Activated CD4-positive, alpha-beta T cell treated with anti-CD3 and anti-CD28 coated beads, Interleukin-2, Interleukin-4, amounts not matched to agents 100 ng/mL and 50 ng/mL, durations not matched to agents 16 hours and 8 hours (primary cell): ENCODE measurements at regions not wholly inside any gene's neighbourhood (a gene's known extent, or its start where the extent isn't known, plus 50 kb on each side); places are given as distances from the start of the nearest gene placed in this dataset.

Source experiments
- DNase-seq: peaks from one replicate; pipeline ENCODE4 v3.0.0-alpha.2; 2020; ENCODE audit warnings: low spot score

DNA sequence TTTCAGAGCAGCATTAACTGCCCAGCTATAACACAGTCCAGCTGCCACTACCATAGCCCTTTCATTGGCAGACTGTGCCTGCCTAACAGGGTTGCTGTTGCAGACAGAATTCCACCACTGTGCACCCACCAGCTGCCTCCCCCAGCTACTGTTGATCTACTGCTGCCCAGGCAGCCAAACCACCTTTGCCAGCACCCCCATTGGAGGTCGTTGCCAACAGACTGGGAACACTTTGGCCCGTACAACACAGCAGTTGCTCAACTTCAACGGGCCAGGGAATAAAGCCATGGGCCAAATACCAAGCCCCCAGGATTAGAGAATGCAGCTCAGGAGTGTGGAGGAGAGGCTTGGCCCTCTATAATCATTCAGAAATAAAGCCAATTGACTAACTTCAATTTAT is 473.6 kb downstream of the CDH11 start:
- no peak for DNase-seq

DNA sequence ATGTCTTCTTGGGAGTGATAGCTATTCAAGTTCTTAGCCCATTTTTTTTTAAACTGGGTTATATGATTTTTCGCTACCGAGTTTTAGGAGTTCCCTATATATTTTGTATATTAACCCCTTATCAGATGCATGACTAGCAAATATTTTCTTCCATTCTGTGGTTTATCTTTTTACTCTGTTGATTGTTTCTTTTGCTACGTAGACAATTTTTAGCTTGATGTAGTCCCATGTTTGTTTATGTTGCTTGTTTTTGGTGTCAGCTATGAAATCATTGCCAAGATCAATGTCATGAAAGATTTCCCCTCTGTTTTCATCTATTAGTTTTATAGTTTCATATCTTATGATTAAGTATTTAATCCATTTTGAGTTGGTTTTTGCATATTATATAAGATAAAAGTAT is 480.5 kb downstream of the CDH11 start:
- no peak for DNase-seq

DNA sequence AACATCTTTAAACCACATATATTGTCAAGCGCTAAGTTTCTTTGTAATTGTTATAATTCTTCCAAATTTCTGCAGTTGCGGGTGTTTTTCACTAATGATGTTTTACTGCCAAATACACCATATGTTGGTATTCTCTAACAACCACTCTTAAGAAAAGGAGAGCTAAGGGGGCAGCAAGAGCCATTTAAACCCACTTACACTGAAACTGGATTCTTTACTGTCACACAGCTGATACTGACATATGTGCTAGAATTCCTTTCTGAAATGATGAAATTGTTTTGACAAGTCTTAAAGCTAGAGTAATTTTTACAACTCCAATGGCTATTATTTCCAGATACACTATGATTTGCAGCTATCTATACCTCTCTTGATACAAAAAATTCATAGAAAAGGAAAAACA is 483.1 kb downstream of the CDH11 start:
- DNase-seq, result no peak

DNA sequence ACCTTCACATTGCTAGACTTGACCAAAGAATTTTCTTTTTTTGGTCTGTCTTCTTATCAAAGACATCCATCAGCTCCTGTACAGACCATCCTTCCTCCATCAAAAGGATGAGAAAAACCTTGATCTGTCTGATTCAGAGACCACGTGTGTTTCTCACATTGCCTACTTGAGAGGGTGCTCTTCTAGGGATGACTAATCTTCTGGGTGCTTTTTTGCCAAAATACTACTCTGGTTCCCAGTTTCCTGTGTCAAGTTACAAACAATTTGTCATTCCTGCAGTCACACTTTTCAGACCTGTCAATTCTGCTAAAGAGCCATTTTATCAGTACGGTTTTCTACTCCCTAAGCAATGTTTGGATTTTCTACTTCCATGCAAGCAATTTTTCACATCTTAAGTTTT is 492.2 kb downstream of the CDH11 start:
- peak; percentile 37 for DNase-seq

DNA sequence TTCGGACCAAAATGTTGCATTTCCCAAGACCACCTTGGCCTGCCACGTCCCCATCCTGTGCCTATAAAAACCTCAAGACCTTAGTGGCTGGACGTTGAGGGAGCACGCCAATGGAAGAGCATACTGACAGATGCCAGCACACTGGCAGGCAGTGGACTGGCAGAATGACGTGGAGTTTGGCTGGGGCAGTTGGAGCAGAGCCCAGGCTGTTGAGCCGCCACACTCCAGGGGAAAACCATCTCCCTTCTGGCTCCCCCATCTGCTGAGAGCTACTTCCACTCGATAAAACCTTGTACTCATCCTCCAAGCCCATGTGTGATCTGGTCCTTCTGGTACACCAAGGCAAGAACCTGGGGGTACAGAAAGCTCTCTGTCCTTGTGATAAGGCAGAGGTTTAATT is 494.1 kb downstream of the CDH11 start:
- DNase-seq, result no peak

DNA sequence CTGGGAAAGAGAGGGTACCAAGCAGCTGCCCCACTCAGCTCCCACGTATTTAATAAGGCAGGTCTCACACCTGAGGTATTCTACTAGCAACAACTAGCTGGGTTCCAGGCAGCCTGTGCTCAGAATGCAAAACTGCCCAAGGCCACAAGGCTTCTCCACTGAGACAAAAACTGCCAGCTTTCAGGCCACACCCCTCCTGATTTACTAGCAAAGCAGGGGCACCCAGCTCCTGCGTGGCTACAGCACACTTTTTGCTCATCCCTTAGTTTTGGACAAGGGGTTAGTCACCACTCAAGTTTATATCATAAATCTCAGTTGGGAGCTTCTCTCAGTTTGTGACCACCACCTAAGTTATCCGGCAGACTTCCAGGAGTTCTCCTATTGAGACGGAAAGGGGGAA is 494.6 kb downstream of the CDH11 start:
- no peak for DNase-seq

DNA sequence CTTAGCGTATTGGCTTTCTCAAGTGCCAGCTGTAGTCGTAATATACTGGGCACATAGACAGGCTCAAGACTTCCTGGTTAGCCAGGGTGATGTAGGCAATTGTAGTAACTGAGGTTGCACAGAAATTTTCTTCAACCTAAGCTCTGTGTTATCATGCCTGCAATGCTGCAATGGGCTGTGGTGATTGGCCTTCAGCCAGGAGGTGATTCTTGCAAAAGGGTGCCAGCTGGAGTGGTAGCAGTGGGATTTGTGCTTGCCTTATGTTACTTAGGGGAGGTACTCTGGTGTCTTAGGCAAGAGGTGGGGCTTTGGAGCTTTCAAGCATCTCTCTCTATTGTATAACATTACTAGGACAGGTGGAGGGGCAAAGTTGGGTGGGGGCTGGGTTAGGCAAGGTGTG is 495.1 kb downstream of the CDH11 start:
- DNase-seq, result no peak

DNA sequence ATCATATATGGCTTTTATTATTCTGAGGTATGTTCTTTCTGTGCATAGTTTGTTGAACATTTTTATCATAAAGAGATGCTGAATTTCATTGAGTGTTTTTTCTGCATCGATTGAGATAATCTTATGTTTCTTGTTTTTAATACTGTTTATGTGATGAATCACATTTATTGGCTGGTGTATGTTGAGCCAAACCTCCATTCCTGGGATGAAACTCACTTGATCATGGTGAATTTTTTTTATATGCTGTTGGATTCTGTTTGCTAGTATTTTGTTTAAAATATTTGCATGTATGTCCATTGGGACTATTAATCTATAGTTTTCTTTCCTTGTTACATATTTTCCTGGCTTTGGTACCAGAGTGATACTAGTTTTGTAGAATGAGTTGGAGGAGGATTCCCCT is 500.2 kb downstream of the CDH11 start:
- DNase-seq, result no peak

DNA sequence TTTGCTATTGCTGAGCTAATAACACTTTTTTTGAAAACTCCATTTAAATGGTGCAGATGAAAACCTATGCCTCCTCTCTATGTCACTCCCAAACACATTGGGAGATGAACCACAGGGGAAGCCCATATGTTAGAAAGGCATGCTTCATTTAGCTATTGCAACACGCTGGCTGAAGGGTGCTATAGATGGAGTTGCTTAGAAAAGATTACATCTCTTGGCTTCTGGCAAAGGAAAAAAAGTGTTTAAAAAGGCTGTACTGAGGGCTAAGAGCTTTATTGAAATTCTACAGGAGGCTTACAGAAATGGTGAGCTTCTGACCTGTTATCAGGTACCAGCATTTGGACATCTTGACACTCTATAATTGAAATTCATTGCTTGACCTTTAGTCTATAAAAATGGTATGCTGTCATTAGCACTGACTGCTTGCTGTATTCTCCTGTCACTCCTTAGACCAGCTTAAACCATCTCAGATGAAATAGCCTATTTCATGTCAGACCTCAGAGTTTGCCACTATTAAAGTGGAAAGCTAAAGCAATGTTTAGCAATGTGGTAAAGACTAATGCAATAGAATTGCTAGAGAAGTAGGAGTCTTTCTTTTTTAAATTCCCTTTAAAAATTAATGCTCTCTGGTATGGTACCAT is 503.9 kb downstream of the CDH11 start:
- no peak for DNase-seq

DNA sequence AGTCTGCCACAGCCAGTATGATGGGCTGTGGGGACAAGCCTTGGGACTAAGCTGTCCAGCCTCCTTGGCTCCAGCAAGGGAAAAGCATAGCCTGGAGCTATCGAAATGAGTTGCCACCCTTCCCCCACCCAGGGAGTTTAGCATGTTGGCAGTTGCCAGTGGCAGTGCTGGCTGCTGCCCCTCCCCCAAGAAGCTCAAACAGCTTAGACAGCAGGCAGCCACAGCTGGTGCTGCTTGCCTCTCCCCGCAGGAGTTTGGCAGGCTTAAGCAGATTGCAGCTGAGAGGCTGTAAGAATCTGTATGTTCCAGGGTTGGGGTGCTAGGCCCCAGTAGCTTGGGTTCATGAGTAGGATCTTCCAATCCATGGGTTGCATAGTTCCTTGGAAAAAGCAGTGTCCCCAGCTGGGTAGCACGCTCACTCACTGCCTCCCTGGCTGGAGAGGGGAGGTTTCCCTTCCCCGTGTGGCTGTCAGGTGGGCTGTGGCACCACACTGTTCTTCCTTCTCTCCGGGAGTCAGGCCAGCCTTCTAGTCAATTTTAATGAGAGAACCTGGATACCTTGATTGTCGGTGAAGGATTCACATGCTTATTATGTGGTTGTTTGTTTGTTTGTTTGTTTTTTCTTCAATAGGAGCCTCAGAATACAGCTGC is 506.1 kb downstream of the CDH11 start:
- DNase-seq, result no peak

DNA sequence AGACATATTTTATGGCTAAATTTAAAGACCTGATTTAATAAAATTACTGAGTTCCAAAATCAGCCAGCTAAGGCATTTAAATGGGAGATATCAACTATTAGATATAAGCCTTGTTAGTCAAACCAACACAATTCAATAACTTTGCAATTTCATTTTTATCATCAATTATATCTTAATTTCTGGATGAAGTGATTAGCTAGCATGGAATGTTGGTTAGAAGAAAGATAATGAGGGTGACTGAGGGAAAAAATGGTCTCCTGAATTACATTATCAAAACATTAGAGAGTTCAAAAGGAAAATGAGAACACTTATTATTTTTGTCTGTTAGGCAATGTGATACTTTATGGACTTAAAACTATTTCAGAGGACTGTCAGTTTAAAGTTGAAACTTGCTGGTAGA is 525.7 kb downstream of the CDH11 start:
- no peak for DNase-seq

DNA sequence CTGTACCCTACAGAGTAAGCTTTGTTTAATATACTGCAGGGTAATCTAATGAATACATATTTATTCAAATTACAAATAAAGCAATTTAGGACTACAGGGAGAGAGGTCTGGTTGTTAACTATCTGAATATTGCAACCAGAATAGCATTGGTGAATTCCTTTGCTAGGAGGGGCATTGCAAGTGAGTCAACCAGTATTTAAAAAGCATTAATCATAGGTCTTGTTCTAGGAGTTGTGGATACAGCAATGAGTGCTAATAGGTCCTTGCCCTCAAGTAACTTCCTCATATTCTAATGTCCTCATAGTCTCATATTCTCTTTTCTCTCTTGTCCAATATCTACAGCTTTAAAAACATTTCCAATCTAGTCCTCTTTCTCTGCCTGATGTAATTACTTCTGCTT is 531.4 kb downstream of the CDH11 start:
- DNase-seq, result no peak

DNA sequence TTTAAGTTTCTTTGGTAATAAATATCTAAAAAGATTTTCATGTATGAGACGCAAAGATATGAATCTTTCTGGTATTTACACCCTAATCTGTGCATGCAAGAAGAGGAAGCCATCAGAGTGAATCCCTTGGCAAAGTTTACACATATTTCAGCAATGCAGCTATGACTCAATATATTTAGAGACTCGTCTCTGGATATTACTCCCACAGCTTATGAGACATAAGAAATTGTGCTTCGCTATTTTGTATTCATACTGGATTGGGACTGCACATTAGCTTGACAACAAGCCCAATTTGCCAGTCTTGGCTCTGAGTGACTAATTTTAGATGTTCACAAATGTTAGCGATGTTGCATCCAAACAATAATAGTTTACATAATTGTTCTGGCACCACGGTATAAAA is 532.0 kb downstream of the CDH11 start:
- DNase-seq, result no peak

DNA sequence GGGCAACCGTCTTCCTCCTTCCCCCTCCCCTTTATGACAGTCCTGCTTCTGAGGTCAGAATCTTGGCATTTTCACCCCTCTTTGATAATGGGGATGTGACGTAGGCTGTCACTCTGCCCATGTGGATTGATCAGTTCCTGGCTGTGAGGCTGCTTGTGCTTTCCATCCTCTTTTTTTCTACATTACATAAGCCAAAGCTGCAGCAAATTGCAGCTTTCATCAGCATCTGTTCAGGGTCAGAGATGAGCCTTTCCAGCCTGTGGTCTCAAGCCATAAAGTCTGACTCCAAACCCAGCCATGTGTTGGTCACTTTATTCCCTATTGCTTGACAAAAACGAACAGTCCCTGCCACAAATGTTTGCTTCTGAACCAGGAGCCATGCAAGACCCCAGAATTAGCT is 535.1 kb downstream of the CDH11 start:
- DNase-seq, result no peak

DNA sequence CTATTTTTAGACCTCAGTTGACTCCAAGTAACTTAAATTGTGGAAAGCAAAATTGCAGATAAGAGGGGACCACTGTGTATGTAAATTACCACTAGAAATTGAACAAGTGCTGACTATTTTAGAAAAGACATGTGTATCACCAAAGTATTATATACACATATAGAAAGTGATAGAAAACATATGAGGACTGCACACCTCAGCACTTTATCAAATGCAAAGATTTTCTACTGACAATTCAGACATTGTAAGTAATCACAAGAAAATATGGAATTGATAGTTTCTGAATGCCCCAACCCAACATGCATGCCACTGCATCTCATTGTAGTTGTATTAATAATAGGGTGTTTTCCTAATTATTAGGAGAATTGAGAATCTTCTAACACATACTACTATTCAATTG is 536.5 kb downstream of the CDH11 start:
- DNase-seq, result no peak

DNA sequence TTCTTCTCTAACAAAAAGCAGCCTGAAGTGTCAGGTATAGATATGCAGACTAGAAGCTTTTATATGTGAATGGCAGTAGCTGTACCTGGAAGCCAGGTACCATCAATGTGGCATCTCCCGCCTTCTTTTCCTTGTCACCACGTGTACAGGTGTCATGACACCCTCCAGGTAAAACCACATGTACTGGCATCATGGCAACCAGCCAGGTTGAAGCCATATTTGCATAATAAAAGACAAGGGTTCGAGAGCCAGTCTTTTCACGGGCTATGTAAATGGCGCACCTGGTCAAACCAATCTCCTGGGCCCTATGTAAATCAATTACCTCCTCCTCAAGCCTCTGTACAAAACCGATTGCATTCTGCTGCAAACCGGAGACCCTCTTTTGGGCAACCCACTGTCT is 541.3 kb downstream of the CDH11 start:
- no peak for DNase-seq

DNA sequence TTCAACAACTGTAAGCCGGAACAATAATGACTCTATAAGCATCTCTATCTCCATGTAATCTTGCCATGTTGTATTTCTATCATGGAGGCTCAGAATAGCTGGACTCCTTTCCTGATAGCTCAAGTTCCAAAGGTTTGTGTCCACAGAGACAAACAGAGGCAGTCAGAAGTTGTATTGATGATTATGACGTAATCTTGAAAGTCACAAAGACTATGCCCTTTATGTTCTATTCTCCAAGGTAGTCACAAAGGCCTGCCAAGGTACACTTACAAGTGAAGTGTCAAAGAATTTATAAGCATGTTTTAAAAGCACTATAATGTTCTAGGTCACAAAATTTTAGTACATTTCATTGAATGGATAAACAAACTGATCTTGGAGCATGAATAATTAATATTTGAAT is 542.2 kb downstream of the CDH11 start:
- no peak for DNase-seq

DNA sequence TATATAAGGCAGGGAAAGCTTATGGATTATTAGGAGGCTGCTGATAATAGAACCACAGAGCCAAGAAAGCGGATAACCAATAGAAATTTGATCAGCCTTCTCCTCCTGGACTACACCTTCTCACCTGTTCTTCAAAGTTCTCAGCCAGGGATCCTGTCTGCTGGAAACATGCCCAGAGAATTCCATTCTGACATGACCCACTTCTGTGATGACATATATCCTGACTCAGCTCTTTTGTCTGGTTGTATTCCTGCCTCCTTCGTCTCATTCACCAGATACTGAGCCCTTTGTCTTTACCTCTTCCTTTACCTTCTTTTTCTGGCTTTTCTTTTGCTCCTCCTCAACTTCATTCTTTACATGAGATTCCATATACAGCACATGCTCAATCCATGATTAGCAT is 576.1 kb downstream of the CDH11 start:
- no peak for DNase-seq

DNA sequence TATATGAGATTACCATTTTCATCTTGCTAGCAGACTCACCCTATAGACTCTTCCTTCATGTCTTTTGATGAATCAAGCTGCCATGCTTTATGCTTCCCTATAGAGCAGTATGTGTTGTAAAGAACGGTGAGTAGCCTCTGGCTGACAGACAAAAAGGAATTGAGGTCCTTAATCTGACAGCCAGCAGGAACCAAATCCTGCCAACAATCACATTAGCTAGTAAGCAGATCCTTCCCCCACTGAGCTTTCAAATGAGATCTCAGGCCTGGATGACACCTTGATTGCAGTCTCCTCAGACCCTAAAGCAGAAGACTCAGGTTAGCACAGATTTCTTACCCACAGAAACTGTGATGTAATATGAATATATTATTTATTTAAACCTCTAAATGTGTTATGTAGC is 577.0 kb downstream of the CDH11 start:
- no peak for DNase-seq

DNA sequence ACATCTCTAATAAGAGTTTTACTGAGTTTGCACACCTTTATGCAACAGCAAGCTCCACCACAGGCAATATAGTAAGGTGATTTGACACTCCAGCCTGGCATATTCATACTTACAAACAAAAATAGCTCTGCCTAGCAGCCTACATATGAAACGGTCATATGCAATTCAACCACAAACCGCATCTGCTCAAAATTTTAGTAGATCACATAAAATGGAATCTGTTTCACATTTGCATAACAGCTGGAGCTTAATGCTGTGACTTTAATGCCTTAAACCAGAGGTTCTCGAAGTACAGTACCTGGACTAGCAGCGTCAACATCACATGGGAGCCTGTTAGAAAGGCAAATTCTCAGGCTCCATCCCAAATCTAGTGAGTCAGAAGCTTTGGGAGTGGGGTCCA is 578.4 kb downstream of the CDH11 start:
- DNase-seq, result no peak

DNA sequence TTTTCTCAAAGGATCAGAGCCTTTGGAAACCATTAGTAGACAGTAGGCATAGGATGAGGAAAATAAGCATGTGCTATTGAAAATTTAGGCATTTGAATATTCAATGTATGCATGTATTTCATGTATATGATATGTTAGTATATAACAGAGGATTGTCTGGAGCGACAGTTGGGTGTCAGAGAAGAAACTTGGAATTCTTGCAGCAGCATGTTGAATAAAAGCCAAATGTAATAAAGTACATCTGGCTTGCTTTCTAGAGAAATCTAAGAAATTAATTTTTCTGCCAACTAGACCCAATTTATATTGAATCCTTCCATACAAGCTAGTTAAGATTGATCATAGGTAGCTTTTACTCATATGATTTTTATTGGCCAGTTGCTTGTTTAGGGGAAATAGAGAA is 578.8 kb downstream of the CDH11 start:
- no peak for DNase-seq

DNA sequence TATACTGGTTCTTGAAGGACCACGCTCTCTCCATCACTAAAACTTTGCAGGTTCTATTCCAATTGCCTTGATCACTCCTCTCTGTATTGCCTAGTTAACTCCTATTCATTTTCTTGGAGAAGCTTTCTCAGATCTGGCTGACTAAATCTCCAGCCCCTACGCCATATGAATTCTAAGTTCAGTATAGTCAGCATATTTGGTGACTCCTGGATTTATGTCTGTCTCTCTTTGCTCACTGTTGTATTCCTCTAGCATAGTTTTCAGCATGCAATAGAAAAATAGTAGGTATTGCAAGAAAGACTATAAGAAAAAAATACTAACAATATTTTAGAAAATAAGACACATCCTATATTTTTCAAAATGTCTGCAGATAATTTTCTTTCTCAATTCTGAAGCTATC is 579.7 kb downstream of the CDH11 start:
- DNase-seq, result no peak

DNA sequence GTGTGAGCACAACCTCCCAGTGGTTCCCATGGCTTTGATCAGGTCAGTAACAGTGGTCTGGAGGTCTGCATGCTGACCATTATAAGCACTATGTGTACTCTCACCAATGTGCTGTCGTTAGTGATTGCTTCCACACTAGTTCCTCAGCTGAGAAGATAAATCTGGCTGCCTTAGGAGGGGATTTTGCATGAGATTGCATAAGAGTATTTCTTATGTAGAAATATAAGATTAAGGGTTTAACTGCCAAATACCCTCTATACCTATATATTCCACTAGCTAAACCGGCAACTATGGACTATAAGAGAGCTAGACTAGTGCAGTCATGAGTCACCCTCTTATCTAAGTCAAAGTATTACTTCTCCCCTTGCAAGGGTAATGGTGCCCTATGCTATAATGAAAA is 580.2 kb downstream of the CDH11 start:
- DNase-seq, result no peak

DNA sequence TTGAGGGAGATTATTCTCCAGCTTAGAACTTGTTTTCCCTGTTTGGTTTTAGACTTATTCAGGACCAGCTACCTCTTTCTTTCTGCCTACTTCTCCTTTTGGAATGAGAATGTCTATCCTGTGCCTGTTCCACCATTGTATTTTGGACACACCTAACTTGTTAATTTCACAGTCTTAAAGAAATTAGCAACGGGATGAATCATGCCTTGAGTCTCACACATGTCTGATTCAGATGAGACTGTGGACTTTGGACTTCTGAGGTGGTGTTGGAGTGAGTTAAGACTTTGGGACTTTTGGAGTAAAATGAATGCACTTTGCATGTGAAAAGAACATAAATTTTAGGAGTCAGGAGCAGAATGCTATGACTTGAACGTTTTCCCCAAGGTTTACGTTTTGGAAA is 581.4 kb downstream of the CDH11 start:
- DNase-seq, result no peak
